Thyroid gland (tissue), 4 donors: ENCODE measurements at regions not wholly inside any gene's neighbourhood (a gene's known extent, or its start where the extent isn't known, plus 50 kb on each side); places are given as distances from the start of the nearest gene placed in this dataset.

Experiments used
- CTCF ChIP-seq, 6 experiments: fragments of 200-600 bp in 3 of 6; fragments of 450-650 bp in 3 of 6; sonication (generic) in 3 of 6; IDR thresholded peaks; one replicate each; pipeline ENCODE4 v1.5.1; 2016 to 2019; ENCODE audit warnings: antibody characterized with exemption in 6 of 6, mild to moderate bottlenecking in 2 of 6, inconsistent platforms in 1 of 6, moderate library complexity in 1 of 6
- POLR2A ChIP-seq, 2 donors: fragments of 450-650 bp; IDR thresholded peaks; one replicate each; pipeline ENCODE4 v1.6.1; 2017; ENCODE audit warnings: antibody characterized with exemption in 2 of 2, mild to moderate bottlenecking in 2 of 2, moderate library complexity in 1 of 2

- TF ChIP-seq POLR2A (IDR thresholded peaks at IDR 0.05) (no peak), CTCF (IDR thresholded peaks at IDR 0.05) (no peak)
Observed at GRCh38 chr13:59449750-59450149, 714.0 kb downstream of the DIAPH3 start.
